GM18505 (cell line): ENCODE measurements at regions not wholly inside any gene's neighbourhood (a gene's known extent, or its start where the extent isn't known, plus 50 kb on each side); places are given as distances from the start of the nearest gene placed in this dataset.

Experiments
- ATAC-seq: cut with Tn5 transposase; IDR thresholded peaks from one replicate; pipeline ENCODE4 v1.9.1; 2021; ENCODE audit not compliant: unreplicated experiment
- POLR2A ChIP-seq: IDR thresholded peaks from 4 replicates; pipeline ENCODE4 v1.6.1; 2011; ENCODE audit warnings: borderline replicate concordance; ENCODE audit not compliant: insufficient read depth, insufficient read length; ENCODE audit errors: extremely low read depth

GRCh38 chr11:15912825-15913224 lies 443.5 kb downstream of the SOX6 start:
- no peak for ATAC-seq
- TF ChIP-seq POLR2A = no peak

GRCh38 chr11:15913261-15913660 lies 443.1 kb downstream of the SOX6 start:
- TF ChIP-seq POLR2A = no peak

More at GRCh38 chr11:15913261-15913660, 443.1 kb downstream of the SOX6 start:
- ATAC-seq = no peak
